ENCODE measurements at regions not wholly inside any gene's neighbourhood (a gene's known extent, or its start where the extent isn't known, plus 50 kb on each side); places are given as distances from the start of the nearest gene placed in this dataset.

- Histone ChIP-seq H2AK5ac (ENCODE audit: low read length) (no peak overlapping the region), H2BK15ac (replicated peaks; ENCODE audit: low read depth) (no peak overlapping the region), H3K4me1 (ENCODE audit: control insufficient read depth, low read depth, low read length) (no peaks in the 10 kb centered on the region), H3K4ac (ENCODE audit: low read depth, low read length) (no peak overlapping the region), H3K23ac (ENCODE audit: low read length) (no peak overlapping the region), H3K79me2 (ENCODE audit: control insufficient read depth, insufficient read depth, low read length) (no peaks in the 10 kb centered on the region), H2BK120ac (ENCODE audit: low read depth, low read length) (no peak overlapping the region), H3K56ac (ENCODE audit: low read length) (no peak overlapping the region), H3K36me3 (ENCODE audit: control insufficient read depth, insufficient read depth, low read length) (no peaks in the 10 kb centered on the region), H3K27me3 (ENCODE audit: insufficient read depth, low read length, poor library complexity) (no peaks in the 10 kb centered on the region), H3K9ac (ENCODE audit: low read length) (no peak overlapping the region), H3K4me3 (ENCODE audit: low read length) (no peak overlapping the region), H3K27ac (ENCODE audit: low read depth, low read length) (no peak overlapping the region), H3K4me2 (ENCODE audit: low read length) (no peak overlapping the region), H3K79me1 (ENCODE audit: low read length) (no peaks in the 10 kb centered on the region), H3K18ac (ENCODE audit: low read length) (no peak overlapping the region), H4K5ac (ENCODE audit: low read length) (no peak overlapping the region), H4K8ac (ENCODE audit: low read depth, low read length) (no peak overlapping the region), H2BK5ac (ENCODE audit: low read length) (no peak overlapping the region)
- no CpG with 5 or more reads among the region's 6 CpGs for WGBS (ENCODE audit: extremely low coverage, insufficient coverage, low lambda C conversion rate)
- DNase-seq: peak; percentile 14
Observed at GRCh38 chr7:123401295-123401694, 133.1 kb downstream of the IQUB start.

GRCh38 chr7:123400196-123400595, 134.2 kb downstream of the IQUB start:
- Histone ChIP-seq H3K9ac (ENCODE audit: low read length) (no peak overlapping the region), H2AK5ac (ENCODE audit: low read length) (no peak overlapping the region), H3K4me3 (ENCODE audit: low read length) (no peak overlapping the region), H3K4me2 (ENCODE audit: low read length) (no peak overlapping the region), H3K4me1 (ENCODE audit: control insufficient read depth, low read depth, low read length) (no peaks in the 10 kb centered on the region), H4K8ac (ENCODE audit: low read depth, low read length) (no peak overlapping the region), H3K23ac (ENCODE audit: low read length) (no peak overlapping the region), H2BK5ac (ENCODE audit: low read length) (no peak overlapping the region), H2BK120ac (ENCODE audit: low read depth, low read length) (no peak overlapping the region), H4K5ac (ENCODE audit: low read length) (no peak overlapping the region), H3K79me2 (ENCODE audit: control insufficient read depth, insufficient read depth, low read length) (no peaks in the 10 kb centered on the region), H3K4ac (ENCODE audit: low read depth, low read length) (no peak overlapping the region), H3K79me1 (ENCODE audit: low read length) (no peaks in the 10 kb centered on the region), H3K18ac (ENCODE audit: low read length) (no peak overlapping the region), H3K27me3 (ENCODE audit: insufficient read depth, low read length, poor library complexity) (no peaks in the 10 kb centered on the region), H3K36me3 (ENCODE audit: control insufficient read depth, insufficient read depth, low read length) (no peaks in the 10 kb centered on the region), H3K27ac (ENCODE audit: low read depth, low read length) (no peak overlapping the region), H2BK15ac (replicated peaks; ENCODE audit: low read depth) (no peak overlapping the region), H3K56ac (ENCODE audit: low read length) (no peak overlapping the region)
- no peak for DNase-seq

GRCh38 chr7:123398921-123399320, 135.5 kb downstream of the IQUB start:
- no peak overlapping the region for H3K9ac ChIP-seq (ENCODE audit: low read length)
- no peak overlapping the region for H3K4me3 ChIP-seq (ENCODE audit: low read length)
- no peak overlapping the region for H3K4me2 ChIP-seq (ENCODE audit: low read length)
- H3K23ac ChIP-seq (ENCODE audit: low read length): no peak overlapping the region
- no peak overlapping the region for H3K18ac ChIP-seq (ENCODE audit: low read length)
- H3K79me1 ChIP-seq (ENCODE audit: low read length): no peaks in the 10 kb centered on the region
- H3K4ac ChIP-seq (ENCODE audit: low read depth, low read length): no peak overlapping the region
- no peak overlapping the region for H4K5ac ChIP-seq (ENCODE audit: low read length)
- H2BK5ac ChIP-seq (ENCODE audit: low read length): no peak overlapping the region
- no peak overlapping the region for H4K8ac ChIP-seq (ENCODE audit: low read depth, low read length)
- no peaks in the 10 kb centered on the region for H3K4me1 ChIP-seq (ENCODE audit: control insufficient read depth, low read depth, low read length)
- no peak overlapping the region for H2AK5ac ChIP-seq (ENCODE audit: low read length)
- no peak overlapping the region for H2BK120ac ChIP-seq (ENCODE audit: low read depth, low read length)
- DNase-seq: no peak
- no peaks in the 10 kb centered on the region for H3K79me2 ChIP-seq (ENCODE audit: control insufficient read depth, insufficient read depth, low read length)
- H3K27me3 ChIP-seq (ENCODE audit: insufficient read depth, low read length, poor library complexity): no peaks in the 10 kb centered on the region
- no peak overlapping the region for H2BK15ac ChIP-seq (replicated peaks; ENCODE audit: low read depth)
- H3K36me3 ChIP-seq (ENCODE audit: control insufficient read depth, insufficient read depth, low read length): no peaks in the 10 kb centered on the region
- no peak overlapping the region for H3K27ac ChIP-seq (ENCODE audit: low read depth, low read length)
- no peak overlapping the region for H3K56ac ChIP-seq (ENCODE audit: low read length)

- Histone ChIP-seq H3K4ac (ENCODE audit: low read depth, low read length) (no peak overlapping the region), H3K79me1 (ENCODE audit: low read length) (no peaks in the 10 kb centered on the region), H3K79me2 (ENCODE audit: control insufficient read depth, insufficient read depth, low read length) (no peaks in the 10 kb centered on the region), H3K36me3 (ENCODE audit: control insufficient read depth, insufficient read depth, low read length) (no peaks in the 10 kb centered on the region), H2BK5ac (ENCODE audit: low read length) (no peak overlapping the region), H3K27ac (ENCODE audit: low read depth, low read length) (no peak overlapping the region), H4K8ac (ENCODE audit: low read depth, low read length) (no peak overlapping the region), H2BK15ac (replicated peaks; ENCODE audit: low read depth) (no peak overlapping the region), H2AK5ac (ENCODE audit: low read length) (no peak overlapping the region), H3K9ac (ENCODE audit: low read length) (no peak overlapping the region), H4K5ac (ENCODE audit: low read length) (no peak overlapping the region), H3K4me1 (ENCODE audit: control insufficient read depth, low read depth, low read length) (no peaks in the 10 kb centered on the region), H3K23ac (ENCODE audit: low read length) (no peak overlapping the region), H3K27me3 (ENCODE audit: insufficient read depth, low read length, poor library complexity) (no peaks in the 10 kb centered on the region), H2BK120ac (ENCODE audit: low read depth, low read length) (no peak overlapping the region), H3K4me3 (ENCODE audit: low read length) (no peak overlapping the region), H3K18ac (ENCODE audit: low read length) (no peak overlapping the region), H3K56ac (ENCODE audit: low read length) (no peak overlapping the region), H3K4me2 (ENCODE audit: low read length) (no peak overlapping the region)
- WGBS (ENCODE audit: extremely low coverage, insufficient coverage, low lambda C conversion rate): no CpG with 5 or more reads among the region's 6 CpGs
- no peak for DNase-seq
Observed at GRCh38 chr7:123397746-123398338, 136.6 kb downstream of the IQUB start.

GRCh38 chr7:123393623-123394022, 140.8 kb downstream of the IQUB start:
- Histone ChIP-seq H3K56ac (ENCODE audit: low read length) (no peak overlapping the region), H3K79me1 (ENCODE audit: low read length) (no peaks in the 10 kb centered on the region), H3K4me1 (ENCODE audit: control insufficient read depth, low read depth, low read length) (no peaks in the 10 kb centered on the region), H2BK5ac (ENCODE audit: low read length) (no peak overlapping the region), H2AK5ac (ENCODE audit: low read length) (no peak overlapping the region), H2BK15ac (replicated peaks; ENCODE audit: low read depth) (no peak overlapping the region), H3K9ac (ENCODE audit: low read length) (no peak overlapping the region), H2BK120ac (ENCODE audit: low read depth, low read length) (no peak overlapping the region), H3K23ac (ENCODE audit: low read length) (no peak overlapping the region), H4K5ac (ENCODE audit: low read length) (no peak overlapping the region), H3K79me2 (ENCODE audit: control insufficient read depth, insufficient read depth, low read length) (no peaks in the 10 kb centered on the region), H3K27ac (ENCODE audit: low read depth, low read length) (no peak overlapping the region), H3K18ac (ENCODE audit: low read length) (no peak overlapping the region), H4K8ac (ENCODE audit: low read depth, low read length) (no peak overlapping the region), H3K4me2 (ENCODE audit: low read length) (no peak overlapping the region), H3K36me3 (ENCODE audit: control insufficient read depth, insufficient read depth, low read length) (no peaks in the 10 kb centered on the region), H3K27me3 (ENCODE audit: insufficient read depth, low read length, poor library complexity) (no peaks in the 10 kb centered on the region), H3K4me3 (ENCODE audit: low read length) (no peak overlapping the region), H3K4ac (ENCODE audit: low read depth, low read length) (no peak overlapping the region)
- DNase-seq: no peak
- no CpG with 5 or more reads among the region's 6 CpGs for WGBS (ENCODE audit: extremely low coverage, insufficient coverage, low lambda C conversion rate)

GRCh38 chr7:123372368-123372767, 162.0 kb downstream of the IQUB start:
- H2BK120ac ChIP-seq (ENCODE audit: low read depth, low read length): no peak overlapping the region
- H3K36me3 ChIP-seq (ENCODE audit: control insufficient read depth, insufficient read depth, low read length): no peaks in the 10 kb centered on the region
- no peak overlapping the region for H2BK5ac ChIP-seq (ENCODE audit: low read length)
- H3K56ac ChIP-seq (ENCODE audit: low read length): no peak overlapping the region
- H3K4me3 ChIP-seq (ENCODE audit: low read length): no peak overlapping the region
- no peak overlapping the region for H2AK5ac ChIP-seq (ENCODE audit: low read length)
- no peaks in the 10 kb centered on the region for H3K27me3 ChIP-seq (ENCODE audit: insufficient read depth, low read length, poor library complexity)
- no peak overlapping the region for H3K27ac ChIP-seq (ENCODE audit: low read depth, low read length)
- DNase-seq: no peak
- no peak overlapping the region for H3K4ac ChIP-seq (ENCODE audit: low read depth, low read length)
- no peaks in the 10 kb centered on the region for H3K79me2 ChIP-seq (ENCODE audit: control insufficient read depth, insufficient read depth, low read length)
- no CpG with 5 or more reads among the region's 1 CpG for WGBS (ENCODE audit: extremely low coverage, insufficient coverage, low lambda C conversion rate)
- no peak overlapping the region for H3K9ac ChIP-seq (ENCODE audit: low read length)
- no peaks in the 10 kb centered on the region for H3K4me1 ChIP-seq (ENCODE audit: control insufficient read depth, low read depth, low read length)
- H3K23ac ChIP-seq (ENCODE audit: low read length): no peak overlapping the region
- H4K8ac ChIP-seq (ENCODE audit: low read depth, low read length): no peak overlapping the region
- H3K79me1 ChIP-seq (ENCODE audit: low read length): no peaks in the 10 kb centered on the region
- H4K5ac ChIP-seq (ENCODE audit: low read length): no peak overlapping the region
- no peak overlapping the region for H3K4me2 ChIP-seq (ENCODE audit: low read length)
- H3K18ac ChIP-seq (ENCODE audit: low read length): no peak overlapping the region
- no peak overlapping the region for H2BK15ac ChIP-seq (replicated peaks; ENCODE audit: low read depth)
